ENCODE measurements at regions not wholly inside any gene's neighbourhood (a gene's known extent, or its start where the extent isn't known, plus 50 kb on each side); places are given as distances from the start of the nearest gene placed in this dataset.

GRCh38 chr19:27936139-27936538 is 1276.8 kb downstream of the UQCRFS1 start:
- no peak for TF ChIP-seq CTCF (IDR thresholded peaks at IDR 0.05)
- TF ChIP-seq POLR2AphosphoS5 (IDR thresholded peaks at IDR 0.05; ENCODE audit: insufficient read depth in 1 of 2, low read depth in 1 of 2) = no peak

Data from vagina (tissue), 2 donors.